Adrenal gland (tissue), 9 donors: ENCODE measurements at regions not wholly inside any gene's neighbourhood (a gene's known extent, or its start where the extent isn't known, plus 50 kb on each side); places are given as distances from the start of the nearest gene placed in this dataset.

Source experiments
- DNase-seq, 7 donors: peaks; one replicate each; pipeline ENCODE4 v3.0.0-alpha.2; 2019 to 2020
- H3K27ac ChIP-seq, 5 donors: fragments of 200-600 bp; sonication (generic) in 4 of 5; 1 replicate in 3 of 5; 2 replicates in 2 of 5; pipeline versions ENCODE4 v1.5.1 to v1.8.0; 2016 to 2020; ENCODE audit warnings: mild to moderate bottlenecking in 1 of 5
- H3K27me3 ChIP-seq: fragments of 200-600 bp; 2 replicates; pipeline ENCODE4 v1.8.0; 2021
- H3K36me3 ChIP-seq, 2 donors: fragments of 200-600 bp; replicated peaks in 1 of 2; 1 replicate in 1 of 2; 2 replicates in 1 of 2; pipeline versions ENCODE4 v1.5.1 to v1.8.0; 2018 to 2022
- H3K4me1 ChIP-seq, 2 donors: fragments of 200-600 bp; replicated peaks in 1 of 2; 1 replicate in 1 of 2; 2 replicates in 1 of 2; pipeline versions ENCODE4 v1.5.1 to v1.8.0; 2018 to 2021
- H3K4me3 ChIP-seq, 4 donors: fragments of 200-600 bp; sonication (generic) in 3 of 4; one replicate each; pipeline ENCODE4 v1.5.1; 2016 to 2018
- H3K9me3 ChIP-seq, 3 donors: fragments of 200-600 bp; sonication (generic) in 1 of 3; replicated peaks in 1 of 3; 1 replicate in 2 of 3; 2 replicates in 1 of 3; pipeline versions ENCODE4 v1.5.1 to v1.8.0; 2016 to 2021
- CTCF ChIP-seq, 6 experiments: fragments of 450-650 bp in 4 of 6; fragments of 200-600 bp in 2 of 6; sonication (generic) in 1 of 6; IDR thresholded peaks; 1 replicate in 5 of 6; 2 replicates in 1 of 6; pipeline versions ENCODE4 v1.5.1 to v1.8.0; 2016 to 2021; ENCODE audit warnings: antibody characterized with exemption in 6 of 6, mild to moderate bottlenecking in 2 of 6, moderate library complexity in 1 of 6
- POLR2A ChIP-seq, 2 donors: fragments of 450-650 bp; IDR thresholded peaks; one replicate each; pipeline ENCODE4 v1.6.1; 2017; ENCODE audit warnings: antibody characterized with exemption in 2 of 2, mild to moderate bottlenecking in 2 of 2, moderate library complexity in 1 of 2
- WGBS, 4 donors: extraction: QIAGEN DNeasy Blood & Tissue Kit in 2 of 4; methylation state at CpG; one replicate each; pipeline versions ENCODE4 v1.1.5 to v1.1.7; 2013 to 2017; 5-methylcytosine and 5-hydroxymethylcytosine counted together
- intact Hi-C, 2 donors: fragments of 100-400 bp; cut with DNase I; formaldehyde crosslinking; loops; one replicate each; pipeline versions ENCODE4 v1.14.1 to v1.15.0; 2022 to 2023
- donor health status: healthy with polysubstance abuse.
- donor health status: Bipolar disorder and iron deficiency.
- donor health status: DM: yes; HTN: yes; CAD: no.
- donor health status: DM: no; HTN: no; CAD: no.
- donor health status: DM: no; HTN: no; CAD: no.

- DNase-seq, result no peak
- intact Hi-C loops, result loop anchor here in 1 of 2 donors (5.0 kb wide), 1 partner anchor 379 kb away; no protein-coding TSS in a partner anchor
- H3K9me3 ChIP-seq, result no peaks in the 10 kb centered on the region
- H3K4me3 ChIP-seq, result no peak overlapping the region
- H3K27me3 ChIP-seq, result peaks cover 15% of the 10 kb centered on the region
- no peaks in the 10 kb centered on the region for H3K36me3 ChIP-seq
- no peak overlapping the region for H3K27ac ChIP-seq
- no peak for TF ChIP-seq POLR2A (IDR thresholded peaks at IDR 0.05)
- H3K4me1 ChIP-seq, result no peaks in the 10 kb centered on the region
Observed at GRCh38 chrX:39145859-39146258, 344.6 kb downstream of the MID1IP1 start.

GRCh38 chrX:39149761-39150160 lies 348.5 kb downstream of the MID1IP1 start:
- intact Hi-C loops, result loop anchor here (5.0 to 10.0 kb wide), 2 partner anchors 382 to 395 kb away; no protein-coding TSS in a partner anchor
- peak; percentile 39 to 86 (median 62) for DNase-seq

GRCh38 chrX:39150220-39150619 lies 349.0 kb downstream of the MID1IP1 start:
- no peaks in the 10 kb centered on the region for H3K9me3 ChIP-seq
- H3K36me3 ChIP-seq, result no peaks in the 10 kb centered on the region
- WGBS, 4 donors, result 62 to 79% (median 66%) methylated on average over 5 of the region's 5 CpGs
- TF ChIP-seq POLR2A (IDR thresholded peaks at IDR 0.05), result no peak
- no peak for TF ChIP-seq CTCF (IDR thresholded peaks at IDR 0.05)
- intact Hi-C loops, result loop anchor here in 1 of 2 donors (10.0 kb wide), 1 partner anchor 395 kb away; no protein-coding TSS in a partner anchor
- H3K27ac ChIP-seq, result no peak overlapping the region
- no peak for DNase-seq
- H3K27me3 ChIP-seq, result peaks cover 19% of the 10 kb centered on the region
- H3K4me3 ChIP-seq, result no peak overlapping the region
- no peaks in the 10 kb centered on the region for H3K4me1 ChIP-seq

More at GRCh38 chrX:39149761-39150160, 348.5 kb downstream of the MID1IP1 start:
- Histone ChIP-seq H3K4me3 (no peak overlapping the region), H3K9me3 (no peaks in the 10 kb centered on the region), H3K4me1 (no peaks in the 10 kb centered on the region), H3K27ac (no peak overlapping the region), H3K36me3 (no peaks in the 10 kb centered on the region), H3K27me3 (peaks cover 14% of the 10 kb centered on the region)
- TF ChIP-seq POLR2A (IDR thresholded peaks at IDR 0.05) (no peak), CTCF (IDR thresholded peaks at IDR 0.05) (peak; percentile 34 to 66 (median 54))
- WGBS, 4 donors, result 19 to 36% (median 30%) methylated on average over 8 of the region's 8 CpGs

GRCh38 chrX:39150621-39151020 lies 349.4 kb downstream of the MID1IP1 start:
- Histone ChIP-seq H3K27me3 (peaks cover 23% of the 10 kb centered on the region), H3K9me3 (no peaks in the 10 kb centered on the region), H3K4me1 (no peaks in the 10 kb centered on the region), H3K36me3 (no peaks in the 10 kb centered on the region), H3K4me3 (no peak overlapping the region), H3K27ac (no peak overlapping the region)
- TF ChIP-seq CTCF (IDR thresholded peaks at IDR 0.05), result no peak
- no peak for TF ChIP-seq POLR2A (IDR thresholded peaks at IDR 0.05)
- 64 to 77% (median 70%) methylated on average over 5 of the region's 5 CpGs for WGBS, 4 donors
- DNase-seq, result no peak
- intact Hi-C loops, result loop anchor here in 1 of 2 donors (10.0 kb wide), 1 partner anchor 396 kb away; no protein-coding TSS in a partner anchor

- Histone ChIP-seq H3K27ac (no peak overlapping the region), H3K4me1 (no peaks in the 10 kb centered on the region), H3K9me3 (no peaks in the 10 kb centered on the region), H3K27me3 (peaks cover 24% of the 10 kb centered on the region), H3K36me3 (no peaks in the 10 kb centered on the region), H3K4me3 (no peak overlapping the region)
- WGBS, 4 donors, result 37 to 81% (median 55%) methylated on average over 2 to 7 of the region's 7 CpGs
- intact Hi-C loops, result loop anchor here in 1 of 2 donors (10.0 kb wide), 1 partner anchor 397 kb away; no protein-coding TSS in a partner anchor
- TF ChIP-seq POLR2A (IDR thresholded peaks at IDR 0.05) (no peak), CTCF (IDR thresholded peaks at IDR 0.05) (peak; percentile 16 to 50 (median 28))
- DNase-seq, result peak in 3 of 7 donors; percentile 25 to 63 (median 48)
Observed at GRCh38 chrX:39152106-39152649, 350.9 kb downstream of the MID1IP1 start.
